NCI-H526 (cell line): ENCODE measurements at regions not wholly inside any gene's neighbourhood (a gene's known extent, or its start where the extent isn't known, plus 50 kb on each side); places are given as distances from the start of the nearest gene placed in this dataset.

Experiments
- DNase-seq, 2 experiments: peaks; one replicate each; lab custom pipeline; 2025; lab: John Stamatoyannopoulos, UW

DNA sequence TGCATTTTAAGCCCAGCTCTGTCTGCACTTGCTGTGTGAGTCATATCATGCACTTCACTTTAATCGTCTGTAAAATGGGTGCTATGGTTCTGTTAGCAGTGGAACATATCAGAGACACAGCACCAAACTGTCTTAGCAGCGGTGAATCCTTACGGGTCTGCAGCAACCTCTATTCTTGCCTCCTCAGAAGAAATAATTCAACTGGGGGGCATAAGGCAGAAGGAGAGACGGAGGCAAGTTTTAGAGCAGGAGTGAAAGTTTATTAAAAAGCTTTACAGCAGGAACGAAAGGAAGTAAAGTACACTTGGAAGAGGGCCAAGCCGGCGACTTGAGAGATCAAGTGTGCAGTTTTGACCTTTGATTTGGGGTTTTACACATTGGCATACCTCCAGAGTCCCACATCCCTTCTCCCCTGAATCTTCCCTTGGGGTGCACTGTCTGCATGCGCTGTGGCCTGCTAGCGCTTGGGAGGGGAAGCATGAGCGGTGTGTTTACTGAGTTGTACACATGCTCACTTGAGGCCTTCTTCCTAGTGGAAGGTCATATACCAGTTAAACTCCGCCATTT lies 109.8 kb downstream of the DDX1 start:
- no peak for DNase-seq

DNA sequence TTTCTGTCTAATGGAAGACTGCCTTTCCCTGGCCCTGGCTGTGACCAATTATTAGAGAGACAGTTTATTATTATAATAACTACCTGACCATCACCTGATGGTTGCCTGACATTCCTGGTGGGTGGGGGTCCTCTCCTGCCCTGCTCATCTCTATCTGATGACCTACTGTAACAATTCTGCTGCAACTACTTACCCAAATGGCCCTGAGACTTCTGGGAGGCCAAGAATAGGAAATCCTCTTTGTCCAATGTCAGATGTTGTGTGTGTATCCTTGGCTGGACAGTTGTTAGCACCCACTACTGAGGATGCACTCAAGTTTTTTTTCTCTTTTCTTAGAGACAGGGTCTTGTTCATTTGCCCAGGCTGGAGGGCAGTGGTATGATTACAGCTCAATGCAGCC lies 110.3 kb downstream of the DDX1 start:
- DNase-seq, result no peak

DNA sequence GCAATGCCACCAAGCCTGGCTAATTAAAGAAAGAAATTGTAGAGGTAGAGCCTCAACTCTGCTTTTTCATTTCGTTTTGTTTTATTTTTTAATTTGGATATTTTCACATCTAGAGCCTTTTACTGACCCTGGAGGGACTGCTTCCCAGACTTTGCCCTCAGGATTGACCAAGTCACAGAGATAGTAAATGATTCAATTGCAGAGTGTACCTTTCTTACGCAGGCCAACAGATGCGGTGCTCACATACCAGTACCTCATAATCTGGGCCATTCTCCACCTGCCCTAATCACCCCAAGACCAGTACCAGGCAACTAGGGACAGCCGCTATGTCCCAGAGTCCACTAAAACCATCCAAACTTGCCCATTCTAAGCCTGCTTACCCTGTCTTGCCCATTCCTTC lies 110.8 kb downstream of the DDX1 start:
- no peak for DNase-seq

- DNase-seq, result no peak
Measured at GRCh38 chr2:15703365-15703869, 111.7 kb downstream of the DDX1 start.

GRCh38 chr2:15704086-15704787 lies 112.6 kb downstream of the DDX1 start:
- no peak for DNase-seq

DNA sequence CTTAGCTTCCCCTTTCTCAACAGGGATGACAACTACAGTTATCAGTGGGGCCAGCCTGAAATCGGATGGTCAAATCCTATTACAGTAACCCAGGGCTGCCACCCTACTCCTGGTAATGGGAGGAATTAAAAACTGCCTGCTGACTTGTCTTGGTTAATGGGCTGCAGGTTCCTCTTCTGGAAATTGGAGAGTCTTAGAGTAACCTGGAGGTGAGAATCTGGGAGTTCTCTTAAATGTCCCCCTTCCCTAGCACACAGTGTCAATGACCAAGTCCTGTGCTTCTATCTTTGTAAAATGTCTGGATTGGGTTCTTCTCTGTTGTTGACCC lies 113.1 kb downstream of the DDX1 start:
- DNase-seq, result no peak

DNA sequence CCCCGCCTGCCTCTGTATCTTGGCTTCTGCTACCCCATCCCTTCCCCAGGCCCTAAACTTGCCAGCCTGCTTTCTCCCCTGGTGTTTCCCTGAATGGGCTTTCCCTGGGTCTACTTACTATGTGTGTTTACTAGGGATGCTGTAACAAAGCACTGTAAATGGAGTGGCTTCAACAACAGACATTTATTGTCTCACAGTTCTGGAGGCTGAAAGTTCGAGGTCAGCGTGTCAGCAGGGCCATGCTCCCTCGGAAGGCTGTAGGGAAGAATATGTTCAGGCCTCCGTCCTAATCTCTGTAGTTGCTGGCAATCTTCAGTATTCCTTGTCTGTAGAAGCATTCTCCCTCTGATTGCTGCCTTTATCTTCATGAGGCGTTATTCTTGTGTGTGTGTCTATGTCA lies 113.6 kb downstream of the DDX1 start:
- no peak for DNase-seq

GRCh38 chr2:15705839-15706386 lies 114.2 kb downstream of the DDX1 start:
- no peak for DNase-seq

DNA sequence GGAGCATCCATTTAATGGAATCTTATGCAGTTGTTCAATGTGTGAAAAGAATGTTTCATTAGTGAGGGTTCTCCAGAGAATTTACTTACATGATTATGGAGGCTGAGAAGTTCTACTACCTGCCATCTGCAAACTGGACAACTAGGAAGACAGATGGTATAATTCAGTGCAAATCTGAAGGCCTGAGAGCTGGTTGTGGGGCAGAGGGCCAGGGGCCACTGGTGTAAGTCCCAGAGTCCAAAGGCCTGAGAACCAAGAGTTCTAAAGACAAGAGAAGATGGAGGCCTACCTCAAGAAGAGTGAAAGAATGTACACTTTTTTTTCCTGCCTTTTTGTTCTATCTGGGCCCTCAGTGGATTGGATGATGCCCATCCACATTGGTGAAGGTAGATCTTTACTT lies 114.8 kb downstream of the DDX1 start:
- DNase-seq, result no peak

DNA sequence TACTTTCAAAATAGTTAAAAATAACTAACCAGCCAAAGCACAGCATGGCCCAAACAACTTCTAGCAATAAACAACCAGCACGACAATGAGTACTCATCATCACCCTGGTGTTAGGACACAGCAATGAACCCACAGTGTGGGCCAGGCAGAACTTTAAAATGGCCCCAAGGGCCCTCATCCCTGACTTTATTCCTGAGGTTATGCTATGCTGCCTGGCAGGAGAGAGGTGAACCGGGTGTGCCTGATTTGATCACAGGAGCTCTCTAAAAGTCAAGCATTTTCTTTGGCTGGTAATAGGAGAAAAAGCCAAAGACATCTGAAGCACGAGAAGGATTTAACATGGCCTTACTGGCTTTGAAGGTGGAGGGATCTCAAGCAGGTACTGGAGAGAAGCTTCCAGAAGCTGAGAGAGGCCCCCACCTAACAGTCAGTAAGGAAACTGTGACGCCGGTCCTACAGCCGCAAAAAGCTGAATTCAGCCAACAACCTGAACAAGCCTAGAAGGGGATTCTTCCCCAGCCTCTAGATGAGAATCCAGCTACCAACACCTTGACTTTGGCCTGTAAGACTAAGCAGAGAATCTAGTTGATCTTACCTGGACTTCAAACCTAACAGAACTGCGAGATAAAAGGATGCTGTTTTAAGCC lies 115.4 kb downstream of the DDX1 start:
- DNase-seq, result no peak

DNA sequence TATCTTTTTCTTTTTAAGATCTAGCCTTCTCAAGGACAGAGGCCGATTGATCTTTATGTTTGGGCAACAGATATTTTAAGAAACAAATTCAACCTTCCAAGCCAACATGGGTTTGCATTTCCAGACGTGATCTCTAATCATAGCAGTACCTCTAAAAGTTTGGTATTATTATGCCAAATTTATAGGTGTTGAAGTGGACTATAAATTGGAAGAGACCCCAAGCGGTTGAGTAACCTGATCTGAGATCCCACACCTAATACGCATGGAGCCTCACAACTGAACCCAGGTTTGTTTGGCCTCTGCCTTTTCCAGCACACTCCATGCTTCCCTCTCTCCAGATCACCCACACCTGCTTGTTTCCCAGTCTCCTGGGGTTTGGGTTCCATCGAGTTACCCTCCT lies 116.5 kb downstream of the DDX1 start:
- DNase-seq, result no peak

DNA sequence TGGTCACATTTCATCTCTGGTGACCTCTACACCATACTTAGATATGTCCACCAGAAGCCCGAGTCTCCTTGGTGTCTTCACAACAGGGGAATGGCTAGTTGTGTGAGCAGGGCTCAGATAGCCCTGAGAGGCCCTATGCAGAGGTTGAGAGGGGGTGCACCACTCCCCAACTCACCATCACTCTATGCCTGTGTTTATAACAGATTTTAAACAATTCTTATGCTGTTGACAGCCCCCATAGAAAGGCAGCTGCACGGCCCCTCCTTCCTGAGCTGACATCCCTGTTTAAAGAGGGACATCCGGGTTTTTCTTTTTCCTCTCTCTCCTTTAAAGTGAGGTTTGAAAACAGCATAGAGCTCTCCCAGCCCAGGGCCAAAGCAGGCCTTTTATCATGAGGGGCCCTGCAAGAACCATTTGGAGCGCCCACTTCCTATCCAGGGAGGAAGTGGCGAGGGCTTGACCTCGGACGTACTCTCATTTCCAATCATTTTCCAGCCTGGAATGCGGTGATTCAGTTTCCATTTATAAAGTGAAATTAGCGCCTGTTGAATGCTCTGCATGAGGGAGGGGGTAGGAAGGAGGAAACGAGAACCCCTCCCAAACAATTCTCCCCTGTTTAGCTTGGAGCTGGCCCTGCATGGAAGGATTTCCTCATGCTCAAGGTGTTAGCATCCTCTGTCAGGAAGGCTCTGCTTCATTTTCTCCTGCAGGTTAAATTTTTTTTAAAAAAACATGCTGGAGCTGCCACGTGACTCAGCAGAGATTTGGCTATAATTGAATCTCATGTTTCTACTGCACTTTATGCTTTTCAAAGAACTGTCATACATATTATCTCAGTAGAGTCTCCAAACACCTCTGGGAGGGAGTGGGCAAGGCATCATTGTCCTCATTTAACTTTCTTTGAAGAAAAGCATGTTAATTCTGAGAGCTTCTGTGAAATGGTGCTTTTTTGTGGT lies 117.5 kb downstream of the DDX1 start:
- DNase-seq, result no peak

GRCh38 chr2:15711126-15711860 lies 119.6 kb downstream of the DDX1 start:
- no peak for DNase-seq

DNA sequence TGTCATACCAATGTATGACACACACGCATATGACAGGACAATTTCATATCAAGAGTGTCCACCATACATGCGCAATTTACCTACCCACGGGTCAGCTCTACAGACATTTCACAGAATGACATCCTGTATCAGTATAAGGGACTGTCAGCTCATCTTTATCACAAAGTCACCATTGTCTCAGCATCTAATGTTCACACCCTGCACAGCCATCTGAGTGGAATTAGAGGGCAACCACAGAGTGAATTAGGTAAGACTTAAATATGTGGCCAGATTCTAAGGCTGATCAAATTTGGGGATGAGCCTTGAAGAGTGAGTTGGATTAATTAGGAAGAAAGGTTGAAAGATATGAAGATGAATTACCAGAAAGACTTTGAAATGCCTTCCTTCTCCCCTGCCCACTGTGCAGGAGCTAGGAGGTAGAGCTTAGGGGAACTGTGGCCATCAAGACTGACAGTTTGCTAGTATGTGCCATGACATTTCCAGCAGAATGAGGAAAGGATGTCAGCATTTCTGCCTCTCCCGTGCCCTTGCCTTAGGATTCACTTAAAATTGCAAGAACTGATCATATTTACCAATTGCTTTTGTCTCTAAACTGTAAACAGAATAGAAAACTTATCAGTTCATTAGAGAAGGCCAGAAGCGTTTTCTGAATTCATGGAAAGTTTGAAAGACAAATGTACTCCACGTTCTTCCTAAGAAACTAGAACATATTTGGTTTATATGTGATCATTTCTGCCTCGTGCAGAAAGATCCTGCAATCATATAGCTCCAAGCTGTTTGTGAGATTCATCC lies 121.1 kb downstream of the DDX1 start:
- DNase-seq, result no peak

DNA sequence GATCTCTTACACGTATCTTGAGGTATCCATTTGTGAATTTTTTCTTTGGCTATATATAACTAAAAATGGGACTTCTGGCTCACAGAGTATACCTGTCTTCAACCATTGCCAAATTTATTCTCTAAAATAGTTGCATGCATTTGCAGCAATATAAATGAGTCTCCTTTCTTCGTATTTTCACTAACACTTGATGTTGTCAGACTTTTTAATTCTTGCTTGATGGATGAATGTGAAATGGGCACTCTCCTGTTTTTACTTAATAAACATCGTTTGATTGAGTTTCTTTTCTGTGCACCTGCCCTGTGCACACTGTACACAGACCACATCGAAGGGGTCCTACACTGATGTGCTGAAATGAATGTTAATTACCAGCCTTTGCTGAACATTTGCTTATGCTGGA lies 121.8 kb downstream of the DDX1 start:
- no peak for DNase-seq

GRCh38 chr2:15714002-15714401 lies 122.3 kb downstream of the DDX1 start:
- DNase-seq, result no peak

- DNase-seq, result no peak
Measured at GRCh38 chr2:15714609-15715008, 122.9 kb downstream of the DDX1 start.

GRCh38 chr2:15715596-15715995 lies 123.9 kb downstream of the DDX1 start:
- no peak for DNase-seq

- DNase-seq, result no peak
Measured at GRCh38 chr2:15718103-15718943, 126.7 kb downstream of the DDX1 start.

DNA sequence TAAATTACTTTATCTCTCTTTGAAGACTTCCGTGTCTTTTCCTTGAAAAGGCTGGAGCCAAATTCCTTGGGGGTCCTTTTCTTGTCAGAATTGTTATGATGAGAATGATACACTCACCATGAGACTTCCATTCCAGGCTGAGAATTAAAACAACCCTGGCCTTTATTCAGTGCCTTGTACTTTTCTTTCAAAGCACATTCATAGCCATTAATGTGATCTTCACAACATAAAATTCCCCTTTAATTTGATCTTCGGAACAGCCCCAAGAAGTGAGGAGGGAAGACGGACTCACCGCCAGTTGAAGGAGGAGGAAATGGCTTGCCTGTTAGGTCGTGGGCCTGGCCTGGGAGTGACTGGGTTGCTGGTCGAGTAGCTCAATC lies 127.3 kb downstream of the DDX1 start:
- no peak for DNase-seq
